GM13977 (cell line): ENCODE measurements at regions not wholly inside any gene's neighbourhood (a gene's known extent, or its start where the extent isn't known, plus 50 kb on each side); places are given as distances from the start of the nearest gene placed in this dataset.

Source experiments
- DNase-seq: peaks from one replicate; pipeline ENCODE4 v3.0.0; 2012; ENCODE audit warnings: low spot score
- CTCF ChIP-seq: IDR thresholded peaks from 2 replicates; pipeline ENCODE4 v1.5.1; 2012; ENCODE audit warnings: mild to moderate bottlenecking, control low read depth; ENCODE audit not compliant: insufficient read depth; ENCODE audit errors: extremely low read depth, missing control alignments
- in situ Hi-C: fragments of 300-500 bp; cut with MboI; formaldehyde crosslinking; loops from one replicate; pipeline ENCODE4 v1.12.0; 2022; ENCODE audit warnings: low sequenced_read_pairs, low pct_unique_long_range_greater_than_20kb, mixed read lengths, inconsistent platforms; ENCODE audit not compliant: unreplicated experiment

GRCh38 chr7:85950871-85951270 is 692.8 kb upstream of the GRM3 start:
- in situ Hi-C loops: no loop called here
- no peak for DNase-seq
- TF ChIP-seq CTCF: no peak

GRCh38 chr7:85950418-85950817 is 693.3 kb upstream of the GRM3 start:
- TF ChIP-seq CTCF: no peak
- in situ Hi-C loops: no loop called here
- no peak for DNase-seq

GRCh38 chr7:85947767-85948166 is 695.9 kb upstream of the GRM3 start:
- in situ Hi-C loops: no loop called here
- no peak for TF ChIP-seq CTCF
- no peak for DNase-seq

- in situ Hi-C loops: no loop called here
- no peak for TF ChIP-seq CTCF
- DNase-seq: no peak
Measured at GRCh38 chr7:85940798-85941197, 702.9 kb upstream of the GRM3 start.

GRCh38 chr7:85931919-85932318 is 711.8 kb upstream of the GRM3 start:
- in situ Hi-C loops: no loop called here
- DNase-seq: no peak
- no peak for TF ChIP-seq CTCF

GRCh38 chr7:85928500-85928899 is 715.2 kb upstream of the GRM3 start:
- in situ Hi-C loops: no loop called here
- no peak for TF ChIP-seq CTCF
- DNase-seq: no peak

GRCh38 chr7:85927226-85927625 is 716.5 kb upstream of the GRM3 start:
- no peak for DNase-seq
- TF ChIP-seq CTCF: no peak
- in situ Hi-C loops: no loop called here
